Ovary (tissue), 7 donors: ENCODE measurements at regions not wholly inside any gene's neighbourhood (a gene's known extent, or its start where the extent isn't known, plus 50 kb on each side); places are given as distances from the start of the nearest gene placed in this dataset.

Experiments
- DNase-seq, 5 donors: peaks; one replicate each; pipeline ENCODE4 v3.0.0-alpha.2; 2019 to 2020
- H3K27ac ChIP-seq, 2 donors: fragments of 200-600 bp; one replicate each; pipeline versions ENCODE4 v1.5.1 to v1.8.0; 2019 to 2022
- H3K27me3 ChIP-seq: fragments of 200-600 bp; one replicate; pipeline ENCODE4 v1.8.0; 2022
- H3K36me3 ChIP-seq: fragments of 200-600 bp; sonication (generic); one replicate; pipeline ENCODE4 v1.5.1; 2019
- H3K4me1 ChIP-seq: one replicate; pipeline ENCODE4 v1.8.1; 2013; ENCODE audit warnings: mild to moderate bottlenecking, moderate library complexity; ENCODE audit not compliant: insufficient read depth
- H3K4me3 ChIP-seq: fragments of 200-600 bp; sonication (generic); one replicate; pipeline ENCODE4 v1.5.1; 2017
- H3K9me3 ChIP-seq, 2 donors: fragments of 200-600 bp in 1 of 2; sonication (generic) in 1 of 2; one replicate each; pipeline versions ENCODE4 v1.5.1 to v1.8.1; 2013 to 2019; ENCODE audit warnings: mild to moderate bottlenecking in 1 of 2, moderate library complexity in 1 of 2
- CTCF ChIP-seq, 3 donors: fragments of 450-650 bp in 2 of 3; fragments of 200-600 bp in 1 of 3; IDR thresholded peaks; one replicate each; pipeline versions ENCODE4 v1.5.1 to v1.8.0; 2016 to 2022; ENCODE audit warnings: antibody characterized with exemption in 3 of 3, mild to moderate bottlenecking in 1 of 3
- EP300 ChIP-seq: sonication (generic); formaldehyde crosslinking; IDR thresholded peaks from one replicate; pipeline ENCODE4 v1.6.1; 2017; ENCODE audit warnings: antibody characterized with exemption
- POLR2A ChIP-seq: fragments of 450-650 bp; IDR thresholded peaks from one replicate; pipeline ENCODE4 v1.6.1; 2017; ENCODE audit warnings: antibody characterized with exemption, mild to moderate bottlenecking, moderate library complexity
- WGBS, 3 donors: extraction: QIAGEN DNeasy Blood & Tissue Kit in 1 of 3; methylation state at CpG; one replicate each; pipeline versions ENCODE4 v1.1.5 to v1.1.7; 2013 to 2017; 5-methylcytosine and 5-hydroxymethylcytosine counted together
- intact Hi-C, 4 donors: fragments of 100-400 bp; cut with DNase I; formaldehyde crosslinking; loops; one replicate each; pipeline versions ENCODE4 v1.11.0 to v1.15.1; 2022 to 2023
- donor health status: DM: no; HTN: no; CAD: no; lungs with moderate emphysema.
- donor health status: DM: no; HTN: no; CAD: no.
- donor health status: Bipolar disorder and iron deficiency.
- donor health status: DM: no; HTN: no; CAD: no.
- donor health status: DM: yes; HTN: yes; CAD: no.

- no peak for DNase-seq
- intact Hi-C loops = no loop called here
- H3K36me3 ChIP-seq = no peaks in the 10 kb centered on the region
- no peak overlapping the region for H3K4me3 ChIP-seq
- TF ChIP-seq POLR2A (no peak), EP300 (no peak)
- H3K4me1 ChIP-seq = no peaks in the 10 kb centered on the region
- no peaks in the 10 kb centered on the region for H3K9me3 ChIP-seq
- H3K27ac ChIP-seq = no peak overlapping the region
- H3K27me3 ChIP-seq = no peaks in the 10 kb centered on the region
These were observed 137.7 kb upstream of the MAFB start for GRCh38 chr20:40826699-40827098.

- Histone ChIP-seq H3K9me3 (no peaks in the 10 kb centered on the region), H3K36me3 (no peaks in the 10 kb centered on the region), H3K4me3 (no peak overlapping the region), H3K27ac (no peak overlapping the region), H3K4me1 (no peaks in the 10 kb centered on the region), H3K27me3 (no peaks in the 10 kb centered on the region)
- intact Hi-C loops = no loop called here
- no peak for DNase-seq
- 41 to 52% (median 42%) methylated on average over 5 of the region's 5 CpGs for WGBS, 3 donors
- TF ChIP-seq CTCF (IDR thresholded peaks at IDR 0.05) (no peak), POLR2A (no peak), EP300 (no peak)
These were observed 146.3 kb upstream of the MAFB start for GRCh38 chr20:40835321-40835720.

GRCh38 chr20:40838509-40838908 lies 149.5 kb upstream of the MAFB start:
- H3K36me3 ChIP-seq = no peaks in the 10 kb centered on the region
- intact Hi-C loops = no loop called here
- H3K9me3 ChIP-seq = no peaks in the 10 kb centered on the region
- no peak for TF ChIP-seq POLR2A
- no peak overlapping the region for H3K27ac ChIP-seq
- no peak overlapping the region for H3K4me3 ChIP-seq
- no peaks in the 10 kb centered on the region for H3K4me1 ChIP-seq
- DNase-seq = no peak
- WGBS, 3 donors = 63 to 74% (median 67%) methylated on average over 3 of the region's 3 CpGs
- H3K27me3 ChIP-seq = no peaks in the 10 kb centered on the region

- TF ChIP-seq POLR2A (no peak), EP300 (no peak), CTCF (IDR thresholded peaks at IDR 0.05) (no peak)
- intact Hi-C loops = no loop called here
These were observed 154.2 kb upstream of the MAFB start for GRCh38 chr20:40843251-40843650.

GRCh38 chr20:40844332-40844731 lies 155.3 kb upstream of the MAFB start:
- intact Hi-C loops = no loop called here
- no peak for DNase-seq
- no peak overlapping the region for H3K27ac ChIP-seq
- peaks cover 0 to 3% of the 10 kb centered on the region in 2 donors for H3K9me3 ChIP-seq
- no peak overlapping the region for H3K4me3 ChIP-seq
- TF ChIP-seq POLR2A = no peak
- no peak for TF ChIP-seq EP300
- no peak for TF ChIP-seq CTCF (IDR thresholded peaks at IDR 0.05)
- no peaks in the 10 kb centered on the region for H3K4me1 ChIP-seq
- no peaks in the 10 kb centered on the region for H3K27me3 ChIP-seq
- WGBS, 3 donors = 79 to 83% (median 80%) methylated on average over 7 of the region's 7 CpGs
- no peaks in the 10 kb centered on the region for H3K36me3 ChIP-seq

More at GRCh38 chr20:40843251-40843650, 154.2 kb upstream of the MAFB start:
- Histone ChIP-seq H3K36me3 (no peaks in the 10 kb centered on the region), H3K4me1 (no peaks in the 10 kb centered on the region), H3K9me3 (peaks cover 0 to 3% of the 10 kb centered on the region in 2 donors), H3K27ac (no peak overlapping the region), H3K27me3 (no peaks in the 10 kb centered on the region), H3K4me3 (no peak overlapping the region)
- 0 to 18% (median 8%) methylated on average over 1 of the region's 1 CpG for WGBS, 3 donors
- no peak for DNase-seq

DNA sequence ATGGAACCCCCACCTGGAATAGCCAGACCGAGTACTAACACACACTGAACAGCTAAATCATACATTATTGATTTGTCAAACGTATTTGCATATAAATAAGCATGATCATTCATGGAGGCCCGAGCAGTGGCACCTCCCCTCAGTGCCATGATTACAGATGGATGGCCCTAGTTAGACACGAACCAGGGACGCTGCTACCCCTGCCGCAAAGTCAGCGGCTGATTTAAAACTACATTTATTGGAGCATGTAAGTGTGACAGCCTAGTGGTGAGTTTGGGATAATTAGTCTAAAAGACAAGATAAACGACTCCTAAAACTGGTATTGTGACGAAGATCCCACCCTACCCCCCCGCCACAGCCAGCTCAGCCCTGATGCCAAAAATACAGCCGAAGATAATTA lies 159.1 kb upstream of the MAFB start:
- H3K36me3 ChIP-seq = no peaks in the 10 kb centered on the region
- H3K4me3 ChIP-seq = no peak overlapping the region
- H3K4me1 ChIP-seq = peaks cover 4% of the 10 kb centered on the region
- no peak for DNase-seq
- no peaks in the 10 kb centered on the region for H3K27me3 ChIP-seq
- H3K9me3 ChIP-seq = peaks cover 0 to 3% of the 10 kb centered on the region in 2 donors
- intact Hi-C loops = no loop called here
- WGBS, 3 donors = 47 to 64% (median 61%) methylated on average over 11 of the region's 11 CpGs
- TF ChIP-seq CTCF (IDR thresholded peaks at IDR 0.05) = no peak
- no peak overlapping the region for H3K27ac ChIP-seq
